ENCODE measurements at regions not wholly inside any gene's neighbourhood (a gene's known extent, or its start where the extent isn't known, plus 50 kb on each side); places are given as distances from the start of the nearest gene placed in this dataset.

DNA sequence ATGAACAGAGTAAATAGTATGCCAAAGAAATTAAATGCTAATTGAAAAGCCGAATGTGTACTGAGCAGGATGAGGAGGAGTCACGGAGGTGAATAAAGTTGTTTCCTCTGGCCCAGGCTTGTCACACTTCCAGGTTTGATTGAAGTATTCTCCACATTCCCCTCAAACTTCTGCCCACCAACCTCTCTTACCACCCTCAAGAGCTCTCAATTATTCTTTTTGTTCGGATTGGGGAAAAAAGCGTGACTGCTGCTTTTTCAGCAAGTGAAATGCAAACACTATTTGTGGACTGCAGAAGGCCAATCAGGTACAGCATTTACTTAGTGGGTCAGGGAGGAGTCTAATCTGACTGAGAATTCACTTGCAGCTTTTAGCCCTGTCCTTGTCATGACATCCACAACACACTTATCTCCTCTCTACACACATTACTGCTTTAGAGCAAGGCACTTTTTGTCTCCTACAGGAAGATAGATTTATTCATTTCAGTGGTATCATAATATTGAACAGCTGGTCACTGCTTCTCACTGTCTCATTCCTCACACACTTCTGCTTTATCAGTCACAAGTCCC lies 375.6 kb upstream of the PRMT6 start:
- ATAC-seq (replicated peaks in 1 of 4) (no peak), DNase-seq (no peak)
- Histone ChIP-seq H3K4me1 (ENCODE audit: control insufficient read depth in 1 of 2, extremely low read depth in 1 of 2, insufficient read depth in 2 of 2, low read length in 2 of 2) (no peaks in the 10 kb centered on the region), H3K36me3 (ENCODE audit: control insufficient read depth in 2 of 2, extremely low read depth in 1 of 2, insufficient read depth in 1 of 2, low read length in 1 of 2) (no peaks in the 10 kb centered on the region), H3K9me3 (no peaks in the 10 kb centered on the region), H3K27ac (ENCODE audit: low read length) (no peak overlapping the region), H3K4me3 (ENCODE audit: control insufficient read depth in 1 of 2, extremely low read depth in 1 of 2, low read length in 1 of 2) (no peak overlapping the region), H3K27me3 (replicated peaks in 1 of 2; ENCODE audit: control insufficient read depth in 2 of 2, extremely low read depth in 1 of 2, insufficient read depth in 2 of 2, low read length in 1 of 2) (no peaks in the 10 kb centered on the region)
- H3K9me3 Mint-ChIP-seq: peaks cover 0 to 10% (median 7%) of the 10 kb centered on the region in 3 donors
- ChIA-PET POLR2A (no interaction called here), CTCF (no interaction called here)
- H3K36me3 Mint-ChIP-seq: no peaks in the 10 kb centered on the region
- H3K4me3 Mint-ChIP-seq: no peak overlapping the region
- no CpG with 5 or more reads among the region's 4 CpGs for WGBS (ENCODE audit: insufficient coverage)
- H3K27me3 Mint-ChIP-seq: no peaks in the 10 kb centered on the region
- H3K27ac Mint-ChIP-seq: no peak overlapping the region
- H3K4me1 Mint-ChIP-seq: no peaks in the 10 kb centered on the region

- Histone ChIP-seq H3K36me3 (ENCODE audit: control insufficient read depth in 2 of 2, extremely low read depth in 1 of 2, insufficient read depth in 1 of 2, low read length in 1 of 2) (no peaks in the 10 kb centered on the region), H3K9me3 (no peaks in the 10 kb centered on the region), H3K4me1 (ENCODE audit: control insufficient read depth in 1 of 2, extremely low read depth in 1 of 2, insufficient read depth in 2 of 2, low read length in 2 of 2) (no peaks in the 10 kb centered on the region), H3K27me3 (replicated peaks in 1 of 2; ENCODE audit: control insufficient read depth in 2 of 2, extremely low read depth in 1 of 2, insufficient read depth in 2 of 2, low read length in 1 of 2) (no peaks in the 10 kb centered on the region), H3K4me3 (ENCODE audit: control insufficient read depth in 1 of 2, extremely low read depth in 1 of 2, low read length in 1 of 2) (no peak overlapping the region), H3K27ac (ENCODE audit: low read length) (no peak overlapping the region)
- ATAC-seq (replicated peaks in 1 of 4): no peak
- Mint-ChIP-seq H3K27ac (no peak overlapping the region), H3K9me3 (peaks cover 5 to 10% (median 7%) of the 10 kb centered on the region in 3 donors), H3K4me3 (no peak overlapping the region), H3K36me3 (no peaks in the 10 kb centered on the region), H3K4me1 (no peaks in the 10 kb centered on the region), H3K27me3 (no peaks in the 10 kb centered on the region)
- ChIA-PET CTCF (no interaction called here), POLR2A (interaction anchor here in 1 of 2 donors (0.6 kb wide), 1 partner anchor 145 kb away, joined by 3 read pairs; no protein-coding TSS in a partner anchor)
- no CpG with 5 or more reads among the region's 3 CpGs for WGBS (ENCODE audit: insufficient coverage)
- no peak for DNase-seq
These were observed 374.4 kb upstream of the PRMT6 start for GRCh38 chr1:106681939-106682522.

DNA sequence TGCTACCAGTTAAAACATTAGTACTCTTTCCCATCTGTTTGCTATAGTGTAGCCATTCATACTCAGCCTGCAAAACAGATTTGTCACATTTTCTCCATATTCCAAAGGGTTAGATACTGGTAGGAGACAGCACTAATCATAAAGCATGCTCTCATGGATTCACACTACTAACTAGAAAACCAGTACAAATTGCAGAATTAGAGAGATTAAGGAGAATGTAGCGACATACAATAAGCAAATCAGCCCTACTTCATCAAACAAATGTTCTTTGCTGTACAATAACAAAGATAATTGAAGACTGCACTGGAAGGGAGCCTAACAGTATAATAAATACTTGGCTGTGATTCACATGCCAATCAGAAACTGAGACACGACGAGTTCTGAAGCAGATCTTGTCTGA lies 368.0 kb upstream of the PRMT6 start:
- ChIA-PET POLR2A (no interaction called here), CTCF (no interaction called here)
- Histone ChIP-seq H3K4me3 (ENCODE audit: control insufficient read depth in 1 of 2, extremely low read depth in 1 of 2, low read length in 1 of 2) (no peak overlapping the region), H3K27me3 (replicated peaks in 1 of 2; ENCODE audit: control insufficient read depth in 2 of 2, extremely low read depth in 1 of 2, insufficient read depth in 2 of 2, low read length in 1 of 2) (no peaks in the 10 kb centered on the region), H3K27ac (ENCODE audit: low read length) (no peak overlapping the region), H3K9me3 (no peaks in the 10 kb centered on the region), H3K36me3 (ENCODE audit: control insufficient read depth in 2 of 2, extremely low read depth in 1 of 2, insufficient read depth in 1 of 2, low read length in 1 of 2) (no peaks in the 10 kb centered on the region), H3K4me1 (ENCODE audit: control insufficient read depth in 1 of 2, extremely low read depth in 1 of 2, insufficient read depth in 2 of 2, low read length in 2 of 2) (no peaks in the 10 kb centered on the region)
- H3K4me3 Mint-ChIP-seq: no peak overlapping the region
- no peaks in the 10 kb centered on the region for H3K27me3 Mint-ChIP-seq
- H3K9me3 Mint-ChIP-seq: peaks cover 16 to 18% (median 16%) of the 10 kb centered on the region in 3 donors
- DNase-seq: no peak
- H3K36me3 Mint-ChIP-seq: no peaks in the 10 kb centered on the region
- no peak for ATAC-seq (replicated peaks in 1 of 4)
- no peaks in the 10 kb centered on the region for H3K4me1 Mint-ChIP-seq
- H3K27ac Mint-ChIP-seq: no peak overlapping the region
- no CpG with 5 or more reads among the region's 3 CpGs for WGBS (ENCODE audit: insufficient coverage)

- POLR2A ChIA-PET: no interaction called here
- no peak overlapping the region for H3K4me3 Mint-ChIP-seq
- peaks cover 5 to 24% (median 18%) of the 10 kb centered on the region in 3 donors for H3K9me3 Mint-ChIP-seq
- CTCF ChIA-PET: no interaction called here
- H3K27ac Mint-ChIP-seq: no peak overlapping the region
- Histone ChIP-seq H3K27ac (ENCODE audit: low read length) (no peak overlapping the region), H3K4me3 (ENCODE audit: control insufficient read depth in 1 of 2, extremely low read depth in 1 of 2, low read length in 1 of 2) (no peak overlapping the region), H3K36me3 (ENCODE audit: control insufficient read depth in 2 of 2, extremely low read depth in 1 of 2, insufficient read depth in 1 of 2, low read length in 1 of 2) (no peaks in the 10 kb centered on the region), H3K9me3 (peaks cover 2% of the 10 kb centered on the region), H3K4me1 (ENCODE audit: control insufficient read depth in 1 of 2, extremely low read depth in 1 of 2, insufficient read depth in 2 of 2, low read length in 2 of 2) (no peaks in the 10 kb centered on the region), H3K27me3 (replicated peaks in 1 of 2; ENCODE audit: control insufficient read depth in 2 of 2, extremely low read depth in 1 of 2, insufficient read depth in 2 of 2, low read length in 1 of 2) (no peaks in the 10 kb centered on the region)
- DNase-seq: no peak
- H3K4me1 Mint-ChIP-seq: no peaks in the 10 kb centered on the region
- H3K27me3 Mint-ChIP-seq: no peaks in the 10 kb centered on the region
- ATAC-seq (replicated peaks in 1 of 4): no peak
- no peaks in the 10 kb centered on the region for H3K36me3 Mint-ChIP-seq
These were observed 357.8 kb upstream of the PRMT6 start for GRCh38 chr1:106698660-106699059.

- H3K36me3 ChIP-seq (ENCODE audit: control insufficient read depth in 2 of 2, extremely low read depth in 1 of 2, insufficient read depth in 1 of 2, low read length in 1 of 2): no peaks in the 10 kb centered on the region
- DNase-seq (no peak), ATAC-seq (replicated peaks in 1 of 4) (no peak)
- no peaks in the 10 kb centered on the region for H3K36me3 Mint-ChIP-seq
- no peak overlapping the region for H3K4me3 ChIP-seq (ENCODE audit: control insufficient read depth in 1 of 2, extremely low read depth in 1 of 2, low read length in 1 of 2)
- no peaks in the 10 kb centered on the region for H3K27me3 Mint-ChIP-seq
- H3K27ac Mint-ChIP-seq: no peak overlapping the region
- H3K4me3 Mint-ChIP-seq: no peak overlapping the region
- POLR2A ChIA-PET: no interaction called here
- H3K9me3 ChIP-seq: peaks cover 2% of the 10 kb centered on the region
- H3K27ac ChIP-seq (ENCODE audit: low read length): no peak overlapping the region
- no peaks in the 10 kb centered on the region for H3K4me1 Mint-ChIP-seq
- H3K27me3 ChIP-seq (replicated peaks in 1 of 2; ENCODE audit: control insufficient read depth in 2 of 2, extremely low read depth in 1 of 2, insufficient read depth in 2 of 2, low read length in 1 of 2): no peaks in the 10 kb centered on the region
- peaks cover 8 to 29% (median 18%) of the 10 kb centered on the region in 3 donors for H3K9me3 Mint-ChIP-seq
- CTCF ChIA-PET: no interaction called here
- no peaks in the 10 kb centered on the region for H3K4me1 ChIP-seq (ENCODE audit: control insufficient read depth in 1 of 2, extremely low read depth in 1 of 2, insufficient read depth in 2 of 2, low read length in 2 of 2)
These were observed 357.0 kb upstream of the PRMT6 start for GRCh38 chr1:106699433-106699832.

- no peaks in the 10 kb centered on the region for H3K4me1 ChIP-seq (ENCODE audit: control insufficient read depth in 1 of 2, extremely low read depth in 1 of 2, insufficient read depth in 2 of 2, low read length in 2 of 2)
- no peaks in the 10 kb centered on the region for H3K36me3 ChIP-seq (ENCODE audit: control insufficient read depth in 2 of 2, extremely low read depth in 1 of 2, insufficient read depth in 1 of 2, low read length in 1 of 2)
- H3K4me3 ChIP-seq (ENCODE audit: control insufficient read depth in 1 of 2, extremely low read depth in 1 of 2, low read length in 1 of 2): no peak overlapping the region
- Mint-ChIP-seq H3K27ac (no peak overlapping the region), H3K9me3 (peaks cover 11 to 29% (median 15%) of the 10 kb centered on the region in 3 donors), H3K4me1 (no peaks in the 10 kb centered on the region), H3K27me3 (no peaks in the 10 kb centered on the region), H3K36me3 (no peaks in the 10 kb centered on the region), H3K4me3 (no peak overlapping the region)
- no peak overlapping the region for H3K27ac ChIP-seq (ENCODE audit: low read length)
- ChIA-PET CTCF (no interaction called here), POLR2A (no interaction called here)
- DNase-seq (no peak), ATAC-seq (replicated peaks in 1 of 4) (no peak)
- H3K27me3 ChIP-seq (replicated peaks in 1 of 2; ENCODE audit: control insufficient read depth in 2 of 2, extremely low read depth in 1 of 2, insufficient read depth in 2 of 2, low read length in 1 of 2): no peaks in the 10 kb centered on the region
- peaks cover 2% of the 10 kb centered on the region for H3K9me3 ChIP-seq
These were observed 356.3 kb upstream of the PRMT6 start for GRCh38 chr1:106700211-106700610.

GRCh38 chr1:106705971-106706370 lies 350.5 kb upstream of the PRMT6 start:
- no peaks in the 10 kb centered on the region for H3K27me3 Mint-ChIP-seq
- no peak overlapping the region for H3K27ac Mint-ChIP-seq
- POLR2A ChIA-PET: no interaction called here
- Histone ChIP-seq H3K36me3 (ENCODE audit: control insufficient read depth in 2 of 2, extremely low read depth in 1 of 2, insufficient read depth in 1 of 2, low read length in 1 of 2) (no peaks in the 10 kb centered on the region), H3K27me3 (replicated peaks in 1 of 2; ENCODE audit: control insufficient read depth in 2 of 2, extremely low read depth in 1 of 2, insufficient read depth in 2 of 2, low read length in 1 of 2) (no peaks in the 10 kb centered on the region), H3K9me3 (no peaks in the 10 kb centered on the region), H3K4me1 (ENCODE audit: control insufficient read depth in 1 of 2, extremely low read depth in 1 of 2, insufficient read depth in 2 of 2, low read length in 2 of 2) (no peaks in the 10 kb centered on the region), H3K27ac (ENCODE audit: low read length) (no peak overlapping the region), H3K4me3 (ENCODE audit: control insufficient read depth in 1 of 2, extremely low read depth in 1 of 2, low read length in 1 of 2) (no peak overlapping the region)
- DNase-seq (no peak), ATAC-seq (replicated peaks in 1 of 4) (no peak)
- no peaks in the 10 kb centered on the region for H3K4me1 Mint-ChIP-seq
- no peak overlapping the region for H3K4me3 Mint-ChIP-seq
- CTCF ChIA-PET: no interaction called here
- no peaks in the 10 kb centered on the region for H3K36me3 Mint-ChIP-seq
- peaks cover 9 to 44% (median 15%) of the 10 kb centered on the region in 3 donors for H3K9me3 Mint-ChIP-seq
